ENCODE measurements at regions not wholly inside any gene's neighbourhood (a gene's known extent, or its start where the extent isn't known, plus 50 kb on each side); places are given as distances from the start of the nearest gene placed in this dataset.
"Not testable (repeated sequence)": the region's sequence is repeated elsewhere in the genome, so short reads cannot be mapped to it uniquely, and the experiment has no call there.

DNA sequence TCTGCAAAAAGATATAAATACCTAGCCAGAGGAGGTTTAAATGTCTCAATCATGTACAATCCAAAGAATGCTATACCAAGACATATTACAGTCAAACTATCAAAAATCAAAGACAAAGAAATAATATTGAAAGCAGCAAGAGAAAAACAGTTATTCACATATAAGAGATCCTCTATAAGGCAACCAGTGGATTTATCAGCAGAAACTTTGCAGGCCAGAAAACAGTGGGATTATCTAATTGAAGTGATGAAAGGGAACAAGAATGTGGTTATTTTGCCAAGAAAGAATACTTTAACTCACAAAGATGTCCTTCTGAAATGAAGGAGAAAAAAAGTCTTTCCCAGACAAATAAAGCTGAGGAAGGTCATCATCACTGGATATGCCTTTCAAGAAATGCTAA lies 1318.0 kb downstream of the CDH12 start:
- H3K4me3 ChIP-seq (ENCODE audit: low read depth, low read length); H3K9ac ChIP-seq (ENCODE audit: low read depth, low read length); H3K27me3 ChIP-seq (ENCODE audit: control insufficient read depth, insufficient read depth, low read length); H3K9me3 ChIP-seq (ENCODE audit: control insufficient read depth, insufficient read depth, low read length); H3K36me3 ChIP-seq (ENCODE audit: control insufficient read depth, insufficient read depth, low read length); H3K4me1 ChIP-seq (ENCODE audit: control insufficient read depth, insufficient read depth, low read length): not testable (repeated sequence)

DNA sequence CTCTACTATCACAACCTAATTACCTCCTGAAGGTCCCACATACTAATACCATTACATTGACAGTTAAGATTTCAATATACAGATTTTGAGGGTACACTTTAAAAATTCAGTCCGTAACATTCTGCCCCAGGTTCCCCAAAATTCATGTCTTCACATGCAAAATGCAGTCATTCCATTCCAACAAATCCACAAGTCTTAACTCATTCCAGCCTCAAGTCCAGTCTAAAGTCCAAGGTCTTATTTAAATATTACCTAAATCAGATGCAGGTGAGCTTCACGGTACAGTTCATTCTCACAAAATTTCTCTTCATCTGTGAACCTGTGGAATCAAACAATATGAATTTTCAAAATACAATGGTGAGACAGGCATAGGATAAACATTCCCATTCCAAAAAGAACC lies 1332.0 kb downstream of the CDH12 start:
- H3K9ac ChIP-seq (ENCODE audit: low read depth, low read length); H3K4me3 ChIP-seq (ENCODE audit: low read depth, low read length); H3K36me3 ChIP-seq (ENCODE audit: control insufficient read depth, insufficient read depth, low read length); H3K9me3 ChIP-seq (ENCODE audit: control insufficient read depth, insufficient read depth, low read length); H3K4me1 ChIP-seq (ENCODE audit: control insufficient read depth, insufficient read depth, low read length); H3K27me3 ChIP-seq (ENCODE audit: control insufficient read depth, insufficient read depth, low read length): not testable (repeated sequence)

GRCh38 chr5:21496926-21497325 lies 1356.2 kb downstream of the CDH12 start:
- not testable (repeated sequence) for H3K27me3 ChIP-seq (ENCODE audit: control insufficient read depth, insufficient read depth, low read length); H3K9me3 ChIP-seq (ENCODE audit: control insufficient read depth, insufficient read depth, low read length); H3K36me3 ChIP-seq (ENCODE audit: control insufficient read depth, insufficient read depth, low read length); H3K9ac ChIP-seq (ENCODE audit: low read depth, low read length); H3K4me3 ChIP-seq (ENCODE audit: low read depth, low read length); H3K4me1 ChIP-seq (ENCODE audit: control insufficient read depth, insufficient read depth, low read length)

DNA sequence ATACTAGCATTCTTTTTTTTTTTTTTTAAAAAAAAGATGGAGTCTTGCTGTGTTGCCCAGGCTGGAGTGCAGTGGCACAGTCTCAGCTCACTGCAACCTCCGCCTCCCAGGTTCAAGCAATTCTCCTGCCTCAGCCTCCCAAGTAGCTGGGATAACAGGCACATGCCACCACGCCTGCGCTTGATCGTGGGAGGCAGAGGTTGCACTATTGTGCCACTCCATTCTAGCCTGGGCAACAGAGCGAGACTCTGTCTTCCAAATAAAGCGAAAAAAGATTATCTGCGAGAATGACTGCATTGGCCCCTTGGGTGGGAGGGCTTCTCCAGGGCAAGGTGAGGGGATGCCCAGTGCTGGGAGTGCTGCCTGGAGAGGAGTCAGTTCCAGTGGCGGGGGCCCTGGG lies 1357.1 kb downstream of the CDH12 start:
- not testable (repeated sequence) for H3K4me3 ChIP-seq (ENCODE audit: low read depth, low read length); H3K9ac ChIP-seq (ENCODE audit: low read depth, low read length); H3K36me3 ChIP-seq (ENCODE audit: control insufficient read depth, insufficient read depth, low read length); H3K4me1 ChIP-seq (ENCODE audit: control insufficient read depth, insufficient read depth, low read length); H3K9me3 ChIP-seq (ENCODE audit: control insufficient read depth, insufficient read depth, low read length); H3K27me3 ChIP-seq (ENCODE audit: control insufficient read depth, insufficient read depth, low read length)

DNA sequence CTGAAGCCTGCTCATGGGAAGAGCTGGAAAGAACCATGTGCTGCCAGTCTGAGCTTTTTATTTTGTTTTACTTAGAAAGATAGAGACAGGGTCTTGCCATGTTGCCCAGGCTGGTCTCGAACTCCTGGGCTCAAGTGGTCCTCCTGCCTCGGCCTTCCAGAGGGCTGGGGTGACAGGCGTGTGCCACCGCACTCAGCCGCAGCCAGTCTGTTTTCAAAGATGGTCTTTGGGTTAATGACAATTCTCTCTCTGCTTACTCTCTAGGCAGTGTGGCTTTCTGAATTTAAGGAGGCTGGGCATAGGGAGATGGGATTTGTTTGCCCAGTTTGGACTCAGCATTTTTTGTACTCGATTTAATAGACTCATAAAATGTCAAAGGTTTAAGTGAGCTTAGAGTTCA lies 1357.9 kb downstream of the CDH12 start:
- not testable (repeated sequence) for H3K9ac ChIP-seq (ENCODE audit: low read depth, low read length); H3K36me3 ChIP-seq (ENCODE audit: control insufficient read depth, insufficient read depth, low read length); H3K9me3 ChIP-seq (ENCODE audit: control insufficient read depth, insufficient read depth, low read length); H3K4me1 ChIP-seq (ENCODE audit: control insufficient read depth, insufficient read depth, low read length); H3K4me3 ChIP-seq (ENCODE audit: low read depth, low read length); H3K27me3 ChIP-seq (ENCODE audit: control insufficient read depth, insufficient read depth, low read length)

DNA sequence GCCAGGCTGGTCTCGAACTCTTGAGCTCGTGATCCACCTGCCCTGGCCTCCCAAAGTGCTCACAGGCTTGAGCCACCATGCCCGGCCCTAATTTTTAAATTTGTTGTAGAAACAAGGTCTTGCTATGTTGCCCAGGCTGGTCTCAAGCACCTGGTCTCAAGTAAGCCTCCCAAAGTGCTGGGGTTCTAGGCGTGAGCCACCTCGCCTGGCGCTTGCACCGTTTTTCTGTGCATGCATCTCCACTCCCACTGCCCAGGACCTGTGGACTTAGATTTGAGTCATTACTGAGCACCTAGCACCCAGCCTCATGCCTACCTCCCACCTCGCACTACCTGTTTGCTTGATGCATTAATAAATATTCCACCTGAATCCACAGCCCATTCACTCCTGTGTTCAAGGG lies 1359.1 kb downstream of the CDH12 start:
- H3K9me3 ChIP-seq (ENCODE audit: control insufficient read depth, insufficient read depth, low read length); H3K36me3 ChIP-seq (ENCODE audit: control insufficient read depth, insufficient read depth, low read length); H3K27me3 ChIP-seq (ENCODE audit: control insufficient read depth, insufficient read depth, low read length); H3K4me3 ChIP-seq (ENCODE audit: low read depth, low read length); H3K9ac ChIP-seq (ENCODE audit: low read depth, low read length); H3K4me1 ChIP-seq (ENCODE audit: control insufficient read depth, insufficient read depth, low read length): not testable (repeated sequence)

GRCh38 chr5:21491182-21491581 lies 1362.0 kb downstream of the CDH12 start:
- not testable (repeated sequence) for H3K9me3 ChIP-seq (ENCODE audit: control insufficient read depth, insufficient read depth, low read length); H3K4me3 ChIP-seq (ENCODE audit: low read depth, low read length); H3K36me3 ChIP-seq (ENCODE audit: control insufficient read depth, insufficient read depth, low read length); H3K4me1 ChIP-seq (ENCODE audit: control insufficient read depth, insufficient read depth, low read length); H3K27me3 ChIP-seq (ENCODE audit: control insufficient read depth, insufficient read depth, low read length); H3K9ac ChIP-seq (ENCODE audit: low read depth, low read length)

DNA sequence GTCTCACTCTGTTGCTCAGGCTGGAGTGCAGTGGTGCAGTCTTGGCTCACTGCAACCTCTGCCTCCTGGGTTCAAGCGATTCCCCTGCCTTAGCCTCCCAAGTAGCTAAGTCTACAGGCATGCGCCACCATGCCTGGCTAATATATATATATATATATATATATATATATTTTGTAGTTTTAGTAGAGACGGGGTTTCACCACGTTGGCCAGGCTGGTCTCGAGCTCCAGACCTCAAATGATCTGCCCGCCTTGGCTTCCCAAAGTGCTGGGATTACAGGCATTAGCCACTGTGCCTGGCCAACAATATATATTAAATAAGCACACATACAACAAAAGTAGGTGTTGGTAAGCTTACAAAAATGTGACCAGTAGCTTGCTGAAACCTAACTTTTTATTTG lies 1364.3 kb downstream of the CDH12 start:
- not testable (repeated sequence) for H3K27me3 ChIP-seq (ENCODE audit: control insufficient read depth, insufficient read depth, low read length); H3K36me3 ChIP-seq (ENCODE audit: control insufficient read depth, insufficient read depth, low read length)

GRCh38 chr5:21485458-21486000 lies 1367.6 kb downstream of the CDH12 start:
- not testable (repeated sequence) for H3K9me3 ChIP-seq (ENCODE audit: control insufficient read depth, insufficient read depth, low read length); H3K36me3 ChIP-seq (ENCODE audit: control insufficient read depth, insufficient read depth, low read length); H3K4me3 ChIP-seq (ENCODE audit: low read depth, low read length); H3K27me3 ChIP-seq (ENCODE audit: control insufficient read depth, insufficient read depth, low read length); H3K9ac ChIP-seq (ENCODE audit: low read depth, low read length); H3K4me1 ChIP-seq (ENCODE audit: control insufficient read depth, insufficient read depth, low read length)

More for the DNA sequence above, 1364.3 kb downstream of the CDH12 start:
- not testable (repeated sequence) for H3K4me1 ChIP-seq (ENCODE audit: control insufficient read depth, insufficient read depth, low read length); H3K9me3 ChIP-seq (ENCODE audit: control insufficient read depth, insufficient read depth, low read length); H3K9ac ChIP-seq (ENCODE audit: low read depth, low read length); H3K4me3 ChIP-seq (ENCODE audit: low read depth, low read length)

DNA sequence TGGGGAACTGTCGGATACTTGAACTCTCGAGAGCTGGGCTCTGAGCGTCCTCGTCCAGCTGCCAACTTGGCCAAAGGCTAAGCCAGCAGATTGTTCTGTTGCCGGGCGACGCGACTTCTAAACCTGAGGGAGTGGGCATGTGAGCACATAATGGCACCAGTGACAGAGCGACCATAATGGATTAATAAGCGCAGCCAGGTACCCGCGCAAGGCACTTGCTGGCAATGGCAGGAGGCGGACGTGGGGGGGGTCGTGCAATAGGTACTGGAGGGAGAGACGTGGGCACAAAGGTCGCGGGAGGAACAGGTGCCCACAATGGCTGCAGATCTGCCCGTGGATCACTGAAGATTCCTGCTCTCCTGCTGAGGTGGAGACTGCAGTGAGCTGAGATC lies 1368.7 kb downstream of the CDH12 start:
- H3K36me3 ChIP-seq (ENCODE audit: control insufficient read depth, insufficient read depth, low read length); H3K9ac ChIP-seq (ENCODE audit: low read depth, low read length); H3K9me3 ChIP-seq (ENCODE audit: control insufficient read depth, insufficient read depth, low read length); H3K4me1 ChIP-seq (ENCODE audit: control insufficient read depth, insufficient read depth, low read length); H3K4me3 ChIP-seq (ENCODE audit: low read depth, low read length); H3K27me3 ChIP-seq (ENCODE audit: control insufficient read depth, insufficient read depth, low read length): not testable (repeated sequence)

GRCh38 chr5:21483790-21484497 lies 1369.2 kb downstream of the CDH12 start:
- H3K9ac ChIP-seq (ENCODE audit: low read depth, low read length); H3K4me1 ChIP-seq (ENCODE audit: control insufficient read depth, insufficient read depth, low read length): not testable (repeated sequence)

DNA sequence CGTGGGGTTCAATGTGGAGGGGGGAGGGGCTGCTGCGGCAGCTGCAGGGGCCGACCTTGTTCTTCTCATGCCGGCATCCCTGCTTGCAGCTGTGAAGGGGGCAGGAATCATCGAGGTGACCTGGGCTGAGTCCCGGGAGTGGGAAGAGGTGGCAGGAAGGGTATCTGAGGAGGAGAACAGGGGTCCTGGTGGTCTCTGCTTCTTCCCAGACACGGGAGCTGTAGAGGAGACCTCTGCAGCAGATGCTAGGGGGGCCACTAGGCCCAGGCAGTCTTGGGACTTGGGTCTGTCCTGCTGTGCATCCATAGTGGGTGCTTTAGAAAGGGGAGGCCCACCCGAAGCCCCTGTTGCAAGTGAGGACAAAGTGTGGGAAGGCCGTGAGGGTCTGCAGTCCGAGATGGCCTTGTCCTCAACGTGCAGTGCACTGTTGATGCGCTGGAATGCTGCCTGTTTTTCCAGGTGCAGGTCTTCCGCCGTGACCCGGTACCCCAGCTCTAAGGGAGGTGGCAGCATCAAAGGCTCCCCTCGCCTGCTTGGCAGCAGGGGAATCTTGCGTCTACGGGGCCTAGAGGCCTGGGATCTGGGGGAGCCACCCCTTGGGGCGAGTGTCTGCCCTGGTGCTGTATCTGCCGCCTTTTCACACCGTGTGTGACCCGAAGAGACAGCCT lies 1370.0 kb downstream of the CDH12 start:
- not testable (repeated sequence) for H3K27me3 ChIP-seq (ENCODE audit: control insufficient read depth, insufficient read depth, low read length); H3K4me3 ChIP-seq (ENCODE audit: low read depth, low read length); H3K9me3 ChIP-seq (ENCODE audit: control insufficient read depth, insufficient read depth, low read length)

More at GRCh38 chr5:21483790-21484497, 1369.2 kb downstream of the CDH12 start:
- H3K27me3 ChIP-seq (ENCODE audit: control insufficient read depth, insufficient read depth, low read length); H3K36me3 ChIP-seq (ENCODE audit: control insufficient read depth, insufficient read depth, low read length); H3K4me3 ChIP-seq (ENCODE audit: low read depth, low read length); H3K9me3 ChIP-seq (ENCODE audit: control insufficient read depth, insufficient read depth, low read length): not testable (repeated sequence)

More for the DNA sequence above, 1370.0 kb downstream of the CDH12 start:
- H3K36me3 ChIP-seq (ENCODE audit: control insufficient read depth, insufficient read depth, low read length); H3K9ac ChIP-seq (ENCODE audit: low read depth, low read length); H3K4me1 ChIP-seq (ENCODE audit: control insufficient read depth, insufficient read depth, low read length): not testable (repeated sequence)

All from iPS-15b (cell line).